ENCODE measurements at regions not wholly inside any gene's neighbourhood (a gene's known extent, or its start where the extent isn't known, plus 50 kb on each side); places are given as distances from the start of the nearest gene placed in this dataset.

DNA sequence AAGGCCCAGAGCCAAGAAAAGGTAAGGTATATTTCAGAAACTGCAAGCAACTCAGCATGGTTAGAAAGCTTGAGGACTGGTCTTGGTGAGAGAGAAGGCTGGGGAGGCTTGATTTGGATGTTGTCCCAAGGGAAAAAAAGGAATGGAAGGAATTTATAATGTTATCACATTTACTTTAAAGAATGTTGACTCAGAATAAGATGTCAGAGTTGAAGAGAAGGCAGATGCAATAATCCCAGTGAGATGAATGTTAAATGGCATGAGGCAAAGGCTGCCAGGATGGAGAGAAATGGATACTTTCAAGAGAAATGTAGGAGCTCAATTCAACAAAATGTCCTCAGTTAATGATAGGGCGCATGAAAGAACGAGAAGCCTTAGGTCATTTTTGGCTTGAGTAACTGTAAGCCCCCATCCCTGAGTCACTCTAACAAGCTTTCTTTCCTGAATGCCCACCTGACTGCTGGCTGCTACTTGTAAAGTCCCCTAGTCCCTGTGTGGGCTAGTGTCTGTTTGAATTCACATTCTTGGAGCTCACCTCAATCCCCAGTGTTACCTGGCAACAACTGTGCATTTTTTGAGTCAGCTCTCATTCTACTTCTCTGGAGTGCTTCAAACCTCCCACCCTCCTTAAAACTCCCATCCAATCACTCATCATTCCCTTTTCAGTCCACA lies 103.0 kb upstream of the TAPT1 start (continued):
- TF ChIP-seq, protein P1, sequence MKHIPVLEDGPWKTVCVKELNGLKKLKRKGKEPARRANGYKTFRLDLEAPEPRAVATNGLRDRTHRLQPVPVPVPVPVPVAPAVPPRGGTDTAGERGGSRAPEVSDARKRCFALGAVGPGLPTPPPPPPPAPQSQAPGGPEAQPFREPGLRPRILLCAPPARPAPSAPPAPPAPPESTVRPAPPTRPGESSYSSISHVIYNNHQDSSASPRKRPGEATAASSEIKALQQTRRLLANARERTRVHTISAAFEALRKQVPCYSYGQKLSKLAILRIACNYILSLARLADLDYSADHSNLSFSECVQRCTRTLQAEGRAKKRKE (CRISPR knock-in tag; IDR thresholded peaks at IDR 0.05; ENCODE audit: low read depth): no peak
- TF ChIP-seq HEYL (CRISPR knock-in tag; IDR thresholded peaks at IDR 0.05): no peak

DNA sequence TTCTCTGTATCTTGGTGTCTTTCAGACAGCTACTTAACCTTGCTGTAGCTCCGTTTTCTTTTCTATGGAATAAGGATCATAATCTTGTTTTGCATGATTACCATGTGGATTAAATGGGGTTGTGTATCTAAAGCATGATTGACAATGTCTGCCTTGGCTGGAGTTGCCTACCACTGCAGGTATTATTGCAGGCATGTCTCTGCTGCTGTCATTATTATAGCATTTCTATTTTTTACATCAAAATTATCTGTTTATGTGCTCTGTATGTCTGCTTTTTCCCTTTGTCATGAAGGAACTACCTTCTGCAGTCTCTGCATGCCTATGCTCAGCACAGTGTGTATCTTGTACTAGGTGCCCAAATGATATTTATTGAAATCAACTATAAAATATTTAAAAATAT lies 95.9 kb upstream of the TAPT1 start:
- CTCF ChIA-PET: interaction anchor here (1.4 kb wide), 1 partner anchor 12 kb away, joined by 3 read pairs; no protein-coding TSS in a partner anchor
- Histone ChIP-seq H3K27ac (no peak overlapping the region), H3K4me1 (no peaks in the 10 kb centered on the region), H3K4me2 (no peak overlapping the region), H3K9me3 (no peaks in the 10 kb centered on the region), H3K4me3 (no peak overlapping the region)
- POLR2A ChIA-PET: no interaction called here
- TF ChIP-seq POLR2AphosphoS2 (conservative IDR thresholded peaks at IDR 0.05; ENCODE audit: low read length): no peak
- no peak for TF ChIP-seq CHD2 (IDR thresholded peaks at IDR 0.05; ENCODE audit: low read length, partially characterized antibody)
- TF ChIP-seq HEYL (CRISPR knock-in tag; IDR thresholded peaks at IDR 0.05): no peak
- TF ChIP-seq ZSCAN20 (CRISPR knock-in tag; IDR thresholded peaks at IDR 0.05): no peak
- no peak for TF ChIP-seq EP300 (IDR thresholded peaks at IDR 0.05)
- TF ChIP-seq TFCP2L1 (CRISPR knock-in tag; IDR thresholded peaks at IDR 0.05): no peak
- no peak for TF ChIP-seq MAFK (IDR thresholded peaks at IDR 0.05; ENCODE audit: partially characterized antibody)
- TF ChIP-seq, protein P2, sequence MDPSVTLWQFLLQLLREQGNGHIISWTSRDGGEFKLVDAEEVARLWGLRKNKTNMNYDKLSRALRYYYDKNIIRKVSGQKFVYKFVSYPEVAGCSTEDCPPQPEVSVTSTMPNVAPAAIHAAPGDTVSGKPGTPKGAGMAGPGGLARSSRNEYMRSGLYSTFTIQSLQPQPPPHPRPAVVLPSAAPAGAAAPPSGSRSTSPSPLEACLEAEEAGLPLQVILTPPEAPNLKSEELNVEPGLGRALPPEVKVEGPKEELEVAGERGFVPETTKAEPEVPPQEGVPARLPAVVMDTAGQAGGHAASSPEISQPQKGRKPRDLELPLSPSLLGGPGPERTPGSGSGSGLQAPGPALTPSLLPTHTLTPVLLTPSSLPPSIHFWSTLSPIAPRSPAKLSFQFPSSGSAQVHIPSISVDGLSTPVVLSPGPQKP (IDR thresholded peaks at IDR 0.05; ENCODE audit: low read depth, low read length): no peak
- no peak for TF ChIP-seq RCOR1 (IDR thresholded peaks at IDR 0.05; ENCODE audit: low read depth, low read length)
- TF ChIP-seq JUNB (IDR thresholded peaks at IDR 0.05): no peak
- TF ChIP-seq FOXS1 (CRISPR knock-in tag; IDR thresholded peaks at IDR 0.05): no peak
- no peak for TF ChIP-seq EHMT2 (IDR thresholded peaks at IDR 0.05; ENCODE audit: low read depth)
- no peak for TF ChIP-seq BHLHE40 (IDR thresholded peaks at IDR 0.05; ENCODE audit: low read depth, low read length)
- no peak for TF ChIP-seq NR3C1 (IDR thresholded peaks at IDR 0.05)
- FAIRE-seq (no peak), DNase-seq (ENCODE audit: low read depth in 1 of 2, low spot score in 1 of 2) (no peak), ATAC-seq (no peak)
- 0% methylated on average over 1 of the region's 1 CpG for WGBS (ENCODE audit: missing lambda C conversion rate)

DNA sequence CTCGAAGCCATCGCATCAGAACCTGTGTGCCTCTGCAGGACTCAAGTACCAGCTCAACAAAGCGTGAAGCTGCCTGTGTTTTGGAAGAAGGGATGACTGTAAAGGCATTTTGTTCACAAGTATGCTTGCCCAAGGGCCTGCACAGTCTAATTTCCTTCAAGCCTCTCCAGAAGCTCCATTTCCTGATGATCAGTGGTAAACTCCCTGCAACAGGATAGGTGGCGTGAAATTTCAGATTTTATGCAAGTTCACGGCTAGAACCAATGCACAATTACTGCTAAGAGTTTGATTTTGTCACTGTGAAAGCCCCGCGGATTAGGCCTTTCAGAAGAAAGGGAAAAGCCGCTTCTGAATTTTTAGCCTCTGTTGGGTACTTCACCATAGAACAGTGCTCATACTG lies 89.2 kb upstream of the TAPT1 start:
- 24% methylated on average over 8 of the region's 8 CpGs for WGBS (ENCODE audit: missing lambda C conversion rate)
- TF ChIP-seq, protein P3, sequence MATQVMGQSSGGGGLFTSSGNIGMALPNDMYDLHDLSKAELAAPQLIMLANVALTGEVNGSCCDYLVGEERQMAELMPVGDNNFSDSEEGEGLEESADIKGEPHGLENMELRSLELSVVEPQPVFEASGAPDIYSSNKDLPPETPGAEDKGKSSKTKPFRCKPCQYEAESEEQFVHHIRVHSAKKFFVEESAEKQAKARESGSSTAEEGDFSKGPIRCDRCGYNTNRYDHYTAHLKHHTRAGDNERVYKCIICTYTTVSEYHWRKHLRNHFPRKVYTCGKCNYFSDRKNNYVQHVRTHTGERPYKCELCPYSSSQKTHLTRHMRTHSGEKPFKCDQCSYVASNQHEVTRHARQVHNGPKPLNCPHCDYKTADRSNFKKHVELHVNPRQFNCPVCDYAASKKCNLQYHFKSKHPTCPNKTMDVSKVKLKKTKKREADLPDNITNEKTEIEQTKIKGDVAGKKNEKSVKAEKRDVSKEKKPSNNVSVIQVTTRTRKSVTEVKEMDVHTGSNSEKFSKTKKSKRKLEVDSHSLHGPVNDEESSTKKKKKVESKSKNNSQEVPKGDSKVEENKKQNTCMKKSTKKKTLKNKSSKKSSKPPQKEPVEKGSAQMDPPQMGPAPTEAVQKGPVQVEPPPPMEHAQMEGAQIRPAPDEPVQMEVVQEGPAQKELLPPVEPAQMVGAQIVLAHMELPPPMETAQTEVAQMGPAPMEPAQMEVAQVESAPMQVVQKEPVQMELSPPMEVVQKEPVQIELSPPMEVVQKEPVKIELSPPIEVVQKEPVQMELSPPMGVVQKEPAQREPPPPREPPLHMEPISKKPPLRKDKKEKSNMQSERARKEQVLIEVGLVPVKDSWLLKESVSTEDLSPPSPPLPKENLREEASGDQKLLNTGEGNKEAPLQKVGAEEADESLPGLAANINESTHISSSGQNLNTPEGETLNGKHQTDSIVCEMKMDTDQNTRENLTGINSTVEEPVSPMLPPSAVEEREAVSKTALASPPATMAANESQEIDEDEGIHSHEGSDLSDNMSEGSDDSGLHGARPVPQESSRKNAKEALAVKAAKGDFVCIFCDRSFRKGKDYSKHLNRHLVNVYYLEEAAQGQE (IDR thresholded peaks at IDR 0.05): no peak
- TF ChIP-seq NR3C1 (IDR thresholded peaks at IDR 0.05) (no peak), RCOR1 (IDR thresholded peaks at IDR 0.05; ENCODE audit: low read depth, low read length) (no peak), KDM5A (IDR thresholded peaks at IDR 0.05) (no peak), TFCP2L1 (CRISPR knock-in tag; IDR thresholded peaks at IDR 0.05) (no peak), NPAS2 (CRISPR knock-in tag; IDR thresholded peaks at IDR 0.05; ENCODE audit: borderline replicate concordance) (no peak), KDM1A (IDR thresholded peaks at IDR 0.05; ENCODE audit: low read depth) (no peak), ZNF302 (CRISPR knock-in tag; IDR thresholded peaks at IDR 0.05) (no peak), HOXA7 (CRISPR knock-in tag; IDR thresholded peaks at IDR 0.05) (no peak), EHF (CRISPR knock-in tag; IDR thresholded peaks at IDR 0.05) (no peak), HOXB5 (CRISPR knock-in tag; IDR thresholded peaks at IDR 0.05) (no peak), NFE2L2 (conservative IDR thresholded peaks at IDR 0.05; ENCODE audit: low read length) (no peak), GATA3 (IDR thresholded peaks at IDR 0.05; ENCODE audit: borderline replicate concordance) (no peak), CHD4 (IDR thresholded peaks at IDR 0.05; ENCODE audit: borderline replicate concordance) (no peak)
- TF ChIP-seq, protein P4, sequence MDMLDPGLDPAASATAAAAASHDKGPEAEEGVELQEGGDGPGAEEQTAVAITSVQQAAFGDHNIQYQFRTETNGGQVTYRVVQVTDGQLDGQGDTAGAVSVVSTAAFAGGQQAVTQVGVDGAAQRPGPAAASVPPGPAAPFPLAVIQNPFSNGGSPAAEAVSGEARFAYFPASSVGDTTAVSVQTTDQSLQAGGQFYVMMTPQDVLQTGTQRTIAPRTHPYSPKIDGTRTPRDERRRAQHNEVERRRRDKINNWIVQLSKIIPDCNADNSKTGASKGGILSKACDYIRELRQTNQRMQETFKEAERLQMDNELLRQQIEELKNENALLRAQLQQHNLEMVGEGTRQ (IDR thresholded peaks at IDR 0.05): no peak
- TF ChIP-seq, protein P5, sequence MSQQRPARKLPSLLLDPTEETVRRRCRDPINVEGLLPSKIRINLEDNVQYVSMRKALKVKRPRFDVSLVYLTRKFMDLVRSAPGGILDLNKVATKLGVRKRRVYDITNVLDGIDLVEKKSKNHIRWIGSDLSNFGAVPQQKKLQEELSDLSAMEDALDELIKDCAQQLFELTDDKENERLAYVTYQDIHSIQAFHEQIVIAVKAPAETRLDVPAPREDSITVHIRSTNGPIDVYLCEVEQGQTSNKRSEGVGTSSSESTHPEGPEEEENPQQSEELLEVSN (IDR thresholded peaks at IDR 0.05; ENCODE audit: borderline replicate concordance, low read depth): no peak
- TF ChIP-seq, protein P6, sequence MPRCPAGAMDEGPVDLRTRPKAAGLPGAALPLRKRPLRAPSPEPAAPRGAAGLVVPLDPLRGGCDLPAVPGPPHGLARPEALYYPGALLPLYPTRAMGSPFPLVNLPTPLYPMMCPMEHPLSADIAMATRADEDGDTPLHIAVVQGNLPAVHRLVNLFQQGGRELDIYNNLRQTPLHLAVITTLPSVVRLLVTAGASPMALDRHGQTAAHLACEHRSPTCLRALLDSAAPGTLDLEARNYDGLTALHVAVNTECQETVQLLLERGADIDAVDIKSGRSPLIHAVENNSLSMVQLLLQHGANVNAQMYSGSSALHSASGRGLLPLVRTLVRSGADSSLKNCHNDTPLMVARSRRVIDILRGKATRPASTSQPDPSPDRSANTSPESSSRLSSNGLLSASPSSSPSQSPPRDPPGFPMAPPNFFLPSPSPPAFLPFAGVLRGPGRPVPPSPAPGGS (IDR thresholded peaks at IDR 0.05): no peak

More for the DNA sequence above, 89.2 kb upstream of the TAPT1 start:
- CTCF ChIA-PET: interaction anchor here (2.1 kb wide), 1 partner anchor 25 kb away, joined by 6 read pairs; no protein-coding TSS in a partner anchor
- Histone ChIP-seq H3K4me3 (no peak overlapping the region), H3K9me3 (no peaks in the 10 kb centered on the region), H3K27ac (no peak overlapping the region), H3K4me2 (no peak overlapping the region), H3K4me1 (no peaks in the 10 kb centered on the region)
- FAIRE-seq (no peak), ATAC-seq (no peak), DNase-seq (ENCODE audit: low read depth in 1 of 2, low spot score in 1 of 2) (no peak)
- POLR2A ChIA-PET: no interaction called here
